WTC11 (cell line): ENCODE measurements at regions not wholly inside any gene's neighbourhood (a gene's known extent, or its start where the extent isn't known, plus 50 kb on each side); places are given as distances from the start of the nearest gene placed in this dataset.

ENCODE experiments used
- ATAC-seq: fragments of 200-7000 bp; cut with Tn5 transposase; 2 replicates; pipeline ENCODE4 v1.10.0; 2021; ENCODE audit warnings: mild to moderate bottlenecking, moderate library complexity
- CTCF ChIA-PET: fragments of 300-600 bp; sonication (Branson Sonifier 250); formaldehyde crosslinking; loops from one replicate; lab custom pipeline; 2021; ENCODE audit warnings: antibody characterized with exemption; lab: Charles Lee
- POLR2A ChIA-PET: fragments of 350-600 bp; sonication (Branson Sonifier 250); formaldehyde crosslinking; loops from one replicate; lab custom pipeline; 2021; ENCODE audit warnings: antibody characterized with exemption; lab: Charles Lee
- DNase-seq: peaks from one replicate; pipeline ENCODE4 v3.0.0; 2021; ENCODE audit warnings: low spot score
- H3K27ac Mint-ChIP-seq: 2 replicates; pipeline ENCODE4 v1.8.0; 2021; ENCODE audit warnings: mixed read lengths
- H3K27me3 Mint-ChIP-seq: 2 replicates; pipeline ENCODE4 v1.8.0; 2021; ENCODE audit warnings: low read depth, mild to moderate bottlenecking, moderate library complexity, mixed read lengths
- H3K36me3 Mint-ChIP-seq: 2 replicates; pipeline ENCODE4 v1.8.0; 2021; ENCODE audit warnings: mixed read lengths
- H3K4me1 Mint-ChIP-seq: 2 replicates; pipeline ENCODE4 v1.8.0; 2022; ENCODE audit warnings: mixed read lengths
- H3K4me3 Mint-ChIP-seq: 2 replicates; pipeline ENCODE4 v1.8.0; 2021; ENCODE audit warnings: mild to moderate bottlenecking, moderate library complexity, mixed read lengths
- H3K9me3 Mint-ChIP-seq: 2 replicates; pipeline ENCODE4 v1.8.0; 2021; ENCODE audit warnings: mixed read lengths
- ATF3 ChIP-seq: sonication (generic); formaldehyde crosslinking; conservative IDR thresholded peaks from 2 replicates; pipeline ENCODE4 v1.8.1; 2022; ENCODE audit warnings: mild to moderate bottlenecking, missing genetic modification reagents
- EMX1 ChIP-seq: fragments of 250-450 bp; sonication (Bioruptor Pico); IDR thresholded peaks from 2 replicates; pipeline ENCODE4 v1.8.0; 2021; ENCODE audit warnings: mild to moderate bottlenecking
- ETV6 ChIP-seq: sonication (generic); formaldehyde crosslinking; IDR thresholded peaks from 2 replicates; pipeline ENCODE4 v1.8.1; 2022; ENCODE audit warnings: mild to moderate bottlenecking, missing genetic modification reagents
- FOXJ3 ChIP-seq: sonication (generic); formaldehyde crosslinking; IDR thresholded peaks from 2 replicates; pipeline ENCODE4 v1.9.0; 2021; ENCODE audit warnings: missing genetic modification reagents, mild to moderate bottlenecking, borderline replicate concordance
- IRF1 ChIP-seq: sonication (generic); formaldehyde crosslinking; IDR thresholded peaks from 2 replicates; pipeline ENCODE4 v1.8.0; 2023; ENCODE audit warnings: missing genetic modification reagents
- JAZF1 ChIP-seq: fragments of 250-450 bp; sonication (Bioruptor Pico); IDR thresholded peaks from 2 replicates; pipeline ENCODE4 v1.9.0; 2021; ENCODE audit warnings: moderate library complexity, mild to moderate bottlenecking, inconsistent platforms
- MYBL2 ChIP-seq: sonication (generic); formaldehyde crosslinking; IDR thresholded peaks from 2 replicates; pipeline ENCODE4 v1.8.1; 2023; ENCODE audit warnings: mild to moderate bottlenecking, moderate library complexity, missing genetic modification reagents
- NR2C2 ChIP-seq: sonication (generic); formaldehyde crosslinking; IDR thresholded peaks from 2 replicates; pipeline ENCODE4 v1.8.0; 2022; ENCODE audit warnings: mild to moderate bottlenecking, missing genetic modification reagents
- NR3C1 ChIP-seq: sonication (generic); formaldehyde crosslinking; conservative IDR thresholded peaks from 2 replicates; pipeline ENCODE4 v1.8.1; 2023; ENCODE audit warnings: low read depth, mild to moderate bottlenecking, missing genetic modification reagents
- PRDM15 ChIP-seq: sonication (generic); formaldehyde crosslinking; IDR thresholded peaks from 2 replicates; pipeline ENCODE4 v1.8.0; 2022; ENCODE audit warnings: missing genetic modification reagents
- SMAD4 ChIP-seq: sonication (generic); formaldehyde crosslinking; IDR thresholded peaks from 2 replicates; pipeline ENCODE4 v1.8.0; 2022; ENCODE audit warnings: mild to moderate bottlenecking, missing genetic modification reagents
- SOX15 ChIP-seq: fragments of 250-450 bp; sonication (Bioruptor Pico); IDR thresholded peaks from 2 replicates; pipeline ENCODE4 v1.9.0; 2021; ENCODE audit warnings: mild to moderate bottlenecking
- ZNF281 ChIP-seq: sonication (generic); formaldehyde crosslinking; IDR thresholded peaks from 2 replicates; pipeline ENCODE4 v1.8.0; 2023; ENCODE audit warnings: mild to moderate bottlenecking, missing genetic modification reagents
- ZNF423 ChIP-seq: fragments of 250-450 bp; sonication (Bioruptor Pico); IDR thresholded peaks from 2 replicates; pipeline ENCODE4 v2.1.2; 2022; ENCODE audit warnings: mild to moderate bottlenecking, moderate library complexity
- ZNF425 ChIP-seq: fragments of 250-450 bp; sonication (Bioruptor Pico); conservative IDR thresholded peaks from 2 replicates; pipeline ENCODE4 v1.9.0; 2021; ENCODE audit warnings: mild to moderate bottlenecking
- TF ChIP-seq, protein P1 (sequence below): fragments of 250-450 bp; sonication (Bioruptor Pico); IDR thresholded peaks from 2 replicates; pipeline ENCODE4 v1.8.0; 2021; ENCODE audit warnings: mild to moderate bottlenecking
- TF ChIP-seq, protein P2 (sequence below): sonication (generic); formaldehyde crosslinking; IDR thresholded peaks from 2 replicates; pipeline ENCODE4 v1.8.1; 2023; ENCODE audit warnings: mild to moderate bottlenecking, missing genetic modification reagents
- TF ChIP-seq, protein P3 (sequence below): fragments of 250-450 bp; sonication (Bioruptor Pico); IDR thresholded peaks from 2 replicates; pipeline ENCODE4 v1.9.0; 2021; ENCODE audit warnings: mild to moderate bottlenecking, borderline replicate concordance

GRCh38 chr10:91091780-91092179, 128.7 kb upstream of the PCGF5 start:
- H3K27ac Mint-ChIP-seq: no peak overlapping the region
- no peak for ATAC-seq
- peaks cover 24% of the 10 kb centered on the region for H3K36me3 Mint-ChIP-seq
- peaks cover 57% of the 10 kb centered on the region for H3K9me3 Mint-ChIP-seq
- TF ChIP-seq JAZF1 (CRISPR knock-in tag) (no peak), ZNF425 (CRISPR knock-in tag) (no peak), FOXJ3 (CRISPR knock-in tag) (no peak), EMX1 (no peak), ETV6 (CRISPR knock-in tag) (no peak), ZNF281 (CRISPR knock-in tag) (no peak), SMAD4 (CRISPR knock-in tag) (no peak)
- TF ChIP-seq, protein P1, sequence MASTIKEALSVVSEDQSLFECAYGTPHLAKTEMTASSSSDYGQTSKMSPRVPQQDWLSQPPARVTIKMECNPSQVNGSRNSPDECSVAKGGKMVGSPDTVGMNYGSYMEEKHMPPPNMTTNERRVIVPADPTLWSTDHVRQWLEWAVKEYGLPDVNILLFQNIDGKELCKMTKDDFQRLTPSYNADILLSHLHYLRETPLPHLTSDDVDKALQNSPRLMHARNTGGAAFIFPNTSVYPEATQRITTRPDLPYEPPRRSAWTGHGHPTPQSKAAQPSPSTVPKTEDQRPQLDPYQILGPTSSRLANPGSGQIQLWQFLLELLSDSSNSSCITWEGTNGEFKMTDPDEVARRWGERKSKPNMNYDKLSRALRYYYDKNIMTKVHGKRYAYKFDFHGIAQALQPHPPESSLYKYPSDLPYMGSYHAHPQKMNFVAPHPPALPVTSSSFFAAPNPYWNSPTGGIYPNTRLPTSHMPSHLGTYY (CRISPR knock-in tag): no peak
- ChIA-PET CTCF (interaction anchor here (1.2 kb wide), 1 partner anchor 43 kb away, joined by 5 read pairs; no protein-coding TSS in a partner anchor), POLR2A (no interaction called here)
- H3K4me3 Mint-ChIP-seq: no peak overlapping the region
- H3K27me3 Mint-ChIP-seq: peaks cover 7% of the 10 kb centered on the region
- DNase-seq: no peak
- H3K4me1 Mint-ChIP-seq: no peaks in the 10 kb centered on the region

- ATAC-seq (no peak), DNase-seq (no peak)
- no peak overlapping the region for H3K4me3 Mint-ChIP-seq
- H3K27ac Mint-ChIP-seq: no peak overlapping the region
- peaks cover 12% of the 10 kb centered on the region for H3K27me3 Mint-ChIP-seq
- H3K36me3 Mint-ChIP-seq: peaks cover 43% of the 10 kb centered on the region
- POLR2A ChIA-PET: no interaction called here
- peaks cover 83% of the 10 kb centered on the region for H3K9me3 Mint-ChIP-seq
- H3K4me1 Mint-ChIP-seq: peaks cover 7% of the 10 kb centered on the region; the same call in 1 of the 2 replicates
- CTCF ChIA-PET: no interaction called here
- TF ChIP-seq NR2C2 (CRISPR knock-in tag) (no peak), IRF1 (CRISPR knock-in tag) (no peak), ZNF423 (CRISPR knock-in tag) (no peak), MYBL2 (CRISPR knock-in tag) (no peak), SMAD4 (CRISPR knock-in tag) (no peak), ATF3 (CRISPR knock-in tag) (no peak), SOX15 (CRISPR knock-in tag) (no peak), PRDM15 (CRISPR knock-in tag) (no peak), NR3C1 (CRISPR knock-in tag) (no peak)
- TF ChIP-seq, protein P2, sequence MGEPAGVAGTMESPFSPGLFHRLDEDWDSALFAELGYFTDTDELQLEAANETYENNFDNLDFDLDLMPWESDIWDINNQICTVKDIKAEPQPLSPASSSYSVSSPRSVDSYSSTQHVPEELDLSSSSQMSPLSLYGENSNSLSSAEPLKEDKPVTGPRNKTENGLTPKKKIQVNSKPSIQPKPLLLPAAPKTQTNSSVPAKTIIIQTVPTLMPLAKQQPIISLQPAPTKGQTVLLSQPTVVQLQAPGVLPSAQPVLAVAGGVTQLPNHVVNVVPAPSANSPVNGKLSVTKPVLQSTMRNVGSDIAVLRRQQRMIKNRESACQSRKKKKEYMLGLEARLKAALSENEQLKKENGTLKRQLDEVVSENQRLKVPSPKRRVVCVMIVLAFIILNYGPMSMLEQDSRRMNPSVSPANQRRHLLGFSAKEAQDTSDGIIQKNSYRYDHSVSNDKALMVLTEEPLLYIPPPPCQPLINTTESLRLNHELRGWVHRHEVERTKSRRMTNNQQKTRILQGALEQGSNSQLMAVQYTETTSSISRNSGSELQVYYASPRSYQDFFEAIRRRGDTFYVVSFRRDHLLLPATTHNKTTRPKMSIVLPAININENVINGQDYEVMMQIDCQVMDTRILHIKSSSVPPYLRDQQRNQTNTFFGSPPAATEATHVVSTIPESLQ (CRISPR knock-in tag): no peak
- TF ChIP-seq, protein P3, sequence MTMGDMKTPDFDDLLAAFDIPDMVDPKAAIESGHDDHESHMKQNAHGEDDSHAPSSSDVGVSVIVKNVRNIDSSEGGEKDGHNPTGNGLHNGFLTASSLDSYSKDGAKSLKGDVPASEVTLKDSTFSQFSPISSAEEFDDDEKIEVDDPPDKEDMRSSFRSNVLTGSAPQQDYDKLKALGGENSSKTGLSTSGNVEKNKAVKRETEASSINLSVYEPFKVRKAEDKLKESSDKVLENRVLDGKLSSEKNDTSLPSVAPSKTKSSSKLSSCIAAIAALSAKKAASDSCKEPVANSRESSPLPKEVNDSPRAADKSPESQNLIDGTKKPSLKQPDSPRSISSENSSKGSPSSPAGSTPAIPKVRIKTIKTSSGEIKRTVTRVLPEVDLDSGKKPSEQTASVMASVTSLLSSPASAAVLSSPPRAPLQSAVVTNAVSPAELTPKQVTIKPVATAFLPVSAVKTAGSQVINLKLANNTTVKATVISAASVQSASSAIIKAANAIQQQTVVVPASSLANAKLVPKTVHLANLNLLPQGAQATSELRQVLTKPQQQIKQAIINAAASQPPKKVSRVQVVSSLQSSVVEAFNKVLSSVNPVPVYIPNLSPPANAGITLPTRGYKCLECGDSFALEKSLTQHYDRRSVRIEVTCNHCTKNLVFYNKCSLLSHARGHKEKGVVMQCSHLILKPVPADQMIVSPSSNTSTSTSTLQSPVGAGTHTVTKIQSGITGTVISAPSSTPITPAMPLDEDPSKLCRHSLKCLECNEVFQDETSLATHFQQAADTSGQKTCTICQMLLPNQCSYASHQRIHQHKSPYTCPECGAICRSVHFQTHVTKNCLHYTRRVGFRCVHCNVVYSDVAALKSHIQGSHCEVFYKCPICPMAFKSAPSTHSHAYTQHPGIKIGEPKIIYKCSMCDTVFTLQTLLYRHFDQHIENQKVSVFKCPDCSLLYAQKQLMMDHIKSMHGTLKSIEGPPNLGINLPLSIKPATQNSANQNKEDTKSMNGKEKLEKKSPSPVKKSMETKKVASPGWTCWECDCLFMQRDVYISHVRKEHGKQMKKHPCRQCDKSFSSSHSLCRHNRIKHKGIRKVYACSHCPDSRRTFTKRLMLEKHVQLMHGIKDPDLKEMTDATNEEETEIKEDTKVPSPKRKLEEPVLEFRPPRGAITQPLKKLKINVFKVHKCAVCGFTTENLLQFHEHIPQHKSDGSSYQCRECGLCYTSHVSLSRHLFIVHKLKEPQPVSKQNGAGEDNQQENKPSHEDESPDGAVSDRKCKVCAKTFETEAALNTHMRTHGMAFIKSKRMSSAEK (CRISPR knock-in tag): no peak
Observed at GRCh38 chr10:91096274-91096673, 124.2 kb upstream of the PCGF5 start.
